Ramos (cell line): ENCODE measurements at regions not wholly inside any gene's neighbourhood (a gene's known extent, or its start where the extent isn't known, plus 50 kb on each side); places are given as distances from the start of the nearest gene placed in this dataset.
"Not testable (repeated sequence)": the region's sequence is repeated elsewhere in the genome, so short reads cannot be mapped to it uniquely, and the experiment has no call there.

Experiments used
- in situ Hi-C: fragments of 300-500 bp; cut with MboI; formaldehyde crosslinking; loops from one replicate; pipeline ENCODE4 v1.14.3; 2022; ENCODE audit warnings: low sequenced_read_pairs; ENCODE audit not compliant: unreplicated experiment

DNA sequence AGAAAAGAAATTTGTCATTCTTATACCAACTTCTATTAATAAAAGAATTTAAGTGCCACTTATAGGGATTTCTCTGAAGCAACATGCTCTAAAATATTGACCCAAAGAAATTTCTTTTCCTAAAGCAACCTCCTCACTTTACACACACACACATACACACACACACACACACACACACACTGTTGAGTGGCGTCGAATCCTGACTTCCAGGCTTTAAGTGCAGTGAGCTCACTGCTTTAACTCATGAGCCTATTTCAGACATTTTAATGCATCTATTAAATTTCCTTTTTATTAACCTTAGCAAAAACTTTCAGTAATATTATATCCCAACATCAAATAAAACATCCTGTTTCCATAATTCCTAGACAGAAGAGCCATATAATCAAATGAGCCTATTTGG is 229.1 kb upstream of the ACVR2A start:
- in situ Hi-C loops: no loop called here

DNA sequence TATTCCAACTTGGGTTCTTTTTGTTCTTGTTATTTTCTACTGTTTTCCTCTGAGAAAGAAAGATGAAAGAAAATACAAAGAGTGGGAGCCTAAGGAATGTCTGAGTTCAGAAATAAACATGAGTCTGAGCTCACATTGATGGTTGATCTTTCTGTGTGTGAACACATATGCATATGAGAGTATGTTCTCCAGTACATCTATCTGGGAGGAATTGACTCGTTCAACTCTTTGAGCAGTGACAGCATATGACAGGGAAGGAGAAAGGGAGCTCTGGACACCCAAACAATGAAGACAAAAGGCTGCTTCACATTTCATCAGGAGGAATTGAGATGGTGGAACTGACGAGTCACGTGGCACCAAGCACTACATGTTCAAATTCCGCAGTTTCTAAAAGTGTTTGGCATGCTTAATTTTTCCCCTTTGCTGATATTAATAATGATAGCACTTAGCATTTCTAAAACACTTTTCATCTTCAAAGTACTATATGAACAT is 229.8 kb upstream of the ACVR2A start:
- in situ Hi-C loops: no loop called here

DNA sequence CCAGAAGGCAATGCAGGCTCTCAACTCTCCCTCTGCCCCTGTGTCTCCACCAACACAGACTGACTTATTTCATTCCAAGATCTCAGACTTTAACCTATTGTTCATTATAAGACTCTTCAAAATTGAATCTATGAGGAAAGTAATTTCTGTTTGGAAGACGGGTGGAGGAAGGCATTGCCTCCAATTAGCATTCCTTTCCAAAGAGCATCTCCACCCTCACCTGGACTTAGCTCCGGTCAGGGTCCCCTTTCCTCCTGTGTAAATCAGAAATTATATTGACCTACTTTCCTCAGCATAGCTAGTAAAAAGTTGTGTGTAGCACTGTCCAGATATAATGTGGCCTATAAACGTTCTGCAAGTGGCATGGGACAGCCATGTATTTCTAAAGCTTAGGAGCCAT is 230.4 kb upstream of the ACVR2A start:
- in situ Hi-C loops: no loop called here

DNA sequence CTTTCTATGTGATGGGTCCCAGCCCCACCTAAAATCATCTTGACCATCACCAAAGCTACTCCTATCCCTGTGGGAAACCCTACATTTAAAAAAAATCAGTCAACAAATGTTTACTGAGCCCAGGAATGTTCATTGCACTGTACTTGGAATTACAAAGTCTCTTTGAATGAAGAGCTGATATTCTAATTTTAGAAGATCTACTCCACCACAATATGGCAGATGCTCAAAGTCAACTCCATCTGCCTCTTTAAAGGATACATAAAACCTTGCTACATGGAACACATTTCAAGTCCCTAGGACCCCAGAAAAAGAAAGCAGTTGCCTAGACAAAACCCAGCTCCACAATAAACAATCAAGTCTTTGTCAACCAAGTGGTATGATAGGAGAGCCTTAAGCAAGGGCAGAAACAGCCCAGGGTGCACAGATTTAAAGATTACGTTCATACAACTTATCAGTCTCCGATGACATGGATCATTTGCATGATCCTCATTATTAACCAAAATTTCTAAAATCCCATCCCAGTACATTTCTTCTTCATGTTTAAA is 234.3 kb upstream of the ACVR2A start:
- in situ Hi-C loops: no loop called here

DNA sequence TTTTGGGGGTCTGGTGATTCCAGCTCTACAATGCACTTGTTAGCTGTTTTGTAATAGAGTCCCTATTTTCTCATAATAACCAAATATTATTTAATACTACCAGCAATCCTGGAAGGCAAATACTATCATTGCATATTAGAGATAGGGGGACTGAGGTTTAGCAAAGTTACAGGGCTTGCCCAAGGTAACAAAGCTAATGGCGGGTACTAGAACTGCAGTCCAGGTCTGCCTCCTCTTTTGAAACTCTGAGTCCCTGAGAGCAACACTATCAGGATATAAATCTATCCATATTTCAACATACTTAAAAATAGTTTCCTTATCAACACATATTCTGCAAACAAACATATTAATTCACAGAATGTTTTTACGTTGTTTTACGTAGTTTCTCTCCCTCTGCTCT is 235.5 kb upstream of the ACVR2A start:
- in situ Hi-C loops: no loop called here

DNA sequence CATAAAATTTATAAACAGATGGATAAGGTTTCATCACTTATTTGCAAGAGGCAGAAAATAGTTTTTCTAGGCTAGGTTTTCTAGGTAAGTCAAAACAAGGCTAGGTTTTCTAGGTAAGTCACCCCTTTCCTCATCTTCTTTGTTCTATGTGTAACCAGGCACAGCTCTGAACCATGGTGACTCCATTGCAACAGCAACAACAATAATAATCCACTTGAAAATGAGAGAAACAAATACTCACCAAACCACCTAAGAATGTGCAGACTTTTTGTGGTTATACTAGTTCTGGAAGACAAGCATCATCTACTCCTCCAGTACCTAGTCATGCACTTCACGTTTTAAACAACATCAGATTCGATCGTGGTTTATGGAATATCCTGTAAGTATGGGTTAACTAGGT is 237.4 kb upstream of the ACVR2A start:
- in situ Hi-C loops: no loop called here

DNA sequence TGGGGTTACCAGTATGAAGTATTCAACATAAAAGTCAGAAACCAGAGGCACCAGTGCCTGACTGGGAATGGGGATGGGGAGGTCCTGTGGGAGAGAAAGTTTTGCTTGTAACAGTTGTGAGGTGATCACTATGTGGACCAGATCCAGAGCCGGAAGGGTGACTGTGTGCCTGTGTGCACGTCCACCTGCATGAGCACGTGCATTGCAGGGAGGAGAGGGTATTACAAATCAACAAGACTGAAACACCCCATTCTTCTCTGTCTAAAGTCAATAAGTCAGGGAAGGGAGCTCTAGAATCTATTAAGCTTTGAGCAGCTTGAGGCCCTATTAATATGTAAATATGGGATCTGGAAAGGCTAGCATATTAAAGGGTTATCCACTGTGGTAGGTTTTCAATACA is 241.0 kb upstream of the ACVR2A start:
- in situ Hi-C loops: no loop called here

DNA sequence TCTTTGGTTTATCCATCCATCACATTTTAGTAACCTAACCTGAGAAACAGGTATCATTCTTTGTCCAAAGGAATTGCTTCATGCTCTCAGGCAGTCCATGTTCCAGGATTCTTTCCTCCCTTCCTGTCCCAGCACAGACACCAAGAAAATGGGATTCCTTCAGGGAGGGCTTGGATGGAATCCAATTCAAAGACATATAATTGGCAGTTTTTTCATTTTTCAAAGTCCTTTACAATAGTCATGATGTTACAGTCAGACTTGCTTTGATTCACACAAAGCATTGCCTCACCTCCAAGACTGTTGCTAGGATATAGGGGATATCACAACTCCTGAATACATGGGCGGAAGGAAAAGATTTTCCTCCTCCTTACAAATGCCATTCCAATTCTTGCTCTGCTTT is 241.4 kb upstream of the ACVR2A start:
- in situ Hi-C loops: no loop called here

DNA sequence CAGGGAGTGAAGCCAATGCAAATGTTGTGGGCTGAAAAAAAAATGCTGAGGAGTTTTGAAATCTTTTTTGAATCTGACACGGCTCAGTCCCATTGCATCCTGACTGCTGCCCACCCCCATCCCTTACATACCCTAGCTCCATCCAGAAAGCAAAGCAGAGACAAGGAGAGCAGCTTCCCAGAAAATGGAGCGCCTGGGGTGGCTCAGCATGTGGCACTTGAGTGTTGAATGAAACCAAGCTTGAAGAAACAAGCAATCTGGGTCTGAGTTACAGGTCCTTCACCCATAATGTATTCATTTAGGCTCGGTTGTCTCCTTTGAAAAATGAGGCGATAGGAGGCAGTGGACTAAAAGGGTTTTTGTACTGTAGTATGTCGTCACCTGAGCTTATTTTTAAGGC is 244.2 kb upstream of the ACVR2A start:
- in situ Hi-C loops: no loop called here

DNA sequence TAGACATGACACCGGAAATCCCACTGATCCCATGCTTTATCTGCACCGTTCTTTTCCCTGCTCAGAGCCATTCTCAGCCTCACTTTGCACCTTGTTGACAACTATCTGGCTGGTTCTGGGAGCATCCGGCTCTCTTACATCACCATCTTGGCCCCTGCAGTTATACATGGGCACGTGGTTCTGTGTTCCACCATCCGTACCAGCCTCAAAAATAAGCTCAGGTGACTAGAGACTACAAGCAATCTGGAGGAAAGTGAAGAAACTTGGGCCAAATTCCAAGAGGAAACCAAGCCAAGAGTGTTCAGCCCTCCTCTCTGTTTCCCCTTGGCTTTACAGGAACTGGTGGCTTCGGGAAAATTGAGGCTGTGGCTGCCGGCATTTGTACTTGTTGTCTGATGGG is 244.6 kb upstream of the ACVR2A start:
- in situ Hi-C loops: no loop called here

DNA sequence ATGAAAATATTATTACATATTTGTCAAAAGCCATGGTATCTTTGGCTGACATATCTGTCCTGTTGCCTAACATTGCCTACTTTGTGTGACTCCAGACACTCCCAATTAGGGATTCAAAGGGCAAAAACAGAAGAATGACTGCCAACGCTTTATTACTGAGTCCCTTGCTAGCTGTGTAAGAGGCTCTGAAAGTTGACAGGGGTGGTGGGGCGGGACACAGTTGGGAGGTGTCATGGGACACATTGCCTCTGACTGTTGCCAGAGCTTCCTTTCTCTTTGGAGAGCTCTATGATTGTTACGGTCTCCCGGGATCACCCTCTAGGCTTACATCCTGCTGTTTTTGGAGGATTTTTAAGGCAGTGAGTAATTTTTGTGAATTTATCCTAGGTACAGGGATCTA is 249.6 kb upstream of the ACVR2A start:
- in situ Hi-C loops: no loop called here

DNA sequence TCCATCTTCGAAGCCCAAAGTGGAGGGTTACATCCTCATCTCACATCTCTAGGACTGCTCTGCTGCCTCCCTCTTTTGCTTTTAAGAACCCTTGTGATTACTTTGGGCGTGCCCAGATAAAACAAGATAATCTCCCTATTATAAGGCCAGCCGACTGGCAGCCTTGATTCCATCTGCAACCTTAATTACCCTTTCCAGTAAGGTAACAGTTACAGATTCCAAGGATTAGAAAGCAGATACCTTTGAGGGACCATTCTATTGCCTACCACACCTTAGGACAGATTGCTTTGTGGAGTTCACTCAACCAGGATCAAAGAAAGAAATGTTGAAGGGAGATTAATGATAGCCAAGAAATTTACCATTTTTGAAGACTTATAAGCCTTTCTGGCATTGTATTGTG is 250.8 kb upstream of the ACVR2A start:
- in situ Hi-C loops: no loop called here

DNA sequence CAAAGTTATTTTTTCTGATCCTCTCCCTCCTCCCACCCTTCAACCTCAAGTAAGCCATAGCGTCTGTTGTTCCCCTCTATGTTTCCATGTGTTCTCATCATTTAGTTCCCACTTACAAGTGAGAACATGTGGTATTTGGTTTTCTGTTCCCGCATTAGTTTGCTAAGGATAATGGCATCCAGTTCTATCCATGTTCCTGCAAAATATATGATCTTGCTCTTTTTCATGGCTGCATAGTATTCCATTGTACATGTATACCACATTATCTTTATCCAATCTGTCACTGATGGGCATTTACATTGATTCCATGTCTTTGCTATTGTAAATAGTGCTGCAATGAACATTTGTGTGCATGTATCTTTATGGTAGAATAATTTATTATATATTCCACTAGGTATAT is 252.0 kb upstream of the ACVR2A start:
- in situ Hi-C loops: not testable (repeated sequence)

DNA sequence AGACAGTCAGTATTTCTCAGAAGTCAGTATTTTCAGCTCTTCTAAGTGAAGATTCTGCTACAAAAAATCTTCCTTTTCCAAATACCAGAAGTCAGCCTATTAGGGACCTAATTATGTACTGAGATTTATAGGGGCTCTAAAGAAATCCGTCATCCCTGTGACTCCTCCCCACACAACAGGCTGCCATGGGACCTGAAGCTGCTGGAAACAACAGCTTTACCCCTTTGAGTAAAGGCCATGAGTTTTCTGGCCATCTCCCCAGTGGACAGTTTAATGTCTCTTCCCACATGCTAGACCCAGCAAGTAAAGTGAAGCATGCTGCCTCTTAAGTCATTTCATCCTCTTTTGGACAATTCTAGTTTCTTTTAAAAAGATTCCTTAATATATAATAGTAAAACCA is 255.7 kb upstream of the ACVR2A start:
- in situ Hi-C loops: no loop called here

DNA sequence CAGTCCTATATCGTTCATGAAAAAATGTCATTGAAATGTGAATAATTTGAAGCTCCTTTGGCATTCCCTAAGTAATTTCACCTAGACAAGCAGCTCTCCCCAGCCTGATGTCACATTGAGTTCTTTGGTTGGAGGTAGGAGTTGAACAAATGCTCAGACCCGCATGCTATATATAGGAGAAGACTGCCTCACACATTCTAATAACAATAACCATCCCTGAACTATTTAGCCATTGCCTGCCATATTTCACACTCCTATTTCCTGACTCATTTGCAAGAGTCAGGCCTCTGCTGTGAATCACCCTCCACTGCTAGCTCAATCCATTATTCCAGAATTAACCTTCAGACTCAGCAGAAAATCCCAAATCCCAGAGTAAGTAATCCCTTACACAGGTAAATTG is 256.6 kb upstream of the ACVR2A start:
- in situ Hi-C loops: no loop called here

DNA sequence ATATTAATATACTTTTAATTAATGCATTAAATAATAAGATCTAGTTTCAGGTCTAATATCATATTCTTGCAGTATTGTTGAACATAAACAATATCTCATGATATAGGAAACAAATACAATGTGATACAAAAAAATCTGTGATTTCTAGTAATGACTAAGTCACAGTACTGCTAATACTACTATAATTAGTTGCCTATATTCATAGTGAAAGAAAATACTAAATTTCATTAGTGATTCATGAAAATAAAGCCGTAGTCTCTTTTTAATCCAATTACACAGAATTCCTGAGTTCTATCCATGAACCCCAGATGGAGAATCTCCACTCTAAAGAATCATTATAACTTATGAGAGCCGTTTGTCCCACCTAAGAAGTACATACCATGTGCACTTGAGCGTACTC is 266.3 kb upstream of the ACVR2A start:
- in situ Hi-C loops: no loop called here

DNA sequence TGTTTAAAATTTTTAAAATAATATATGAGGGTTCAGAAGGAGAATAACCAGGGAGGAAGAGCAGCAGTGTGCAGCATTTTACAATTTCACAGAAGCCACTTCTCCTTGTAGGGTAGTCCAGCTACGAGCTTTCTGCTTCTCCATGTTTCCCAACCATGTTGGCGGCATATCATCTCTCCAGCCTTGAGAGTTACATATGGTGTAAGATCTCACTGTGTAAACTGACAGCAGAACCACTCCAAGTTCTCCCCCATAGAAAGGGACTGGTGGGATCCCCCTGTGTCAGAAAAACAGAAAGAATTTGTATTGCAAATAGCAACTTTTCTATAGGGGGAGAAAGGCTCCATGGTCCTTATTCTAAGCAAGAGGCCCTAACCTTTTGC is 266.8 kb upstream of the ACVR2A start:
- in situ Hi-C loops: no loop called here

DNA sequence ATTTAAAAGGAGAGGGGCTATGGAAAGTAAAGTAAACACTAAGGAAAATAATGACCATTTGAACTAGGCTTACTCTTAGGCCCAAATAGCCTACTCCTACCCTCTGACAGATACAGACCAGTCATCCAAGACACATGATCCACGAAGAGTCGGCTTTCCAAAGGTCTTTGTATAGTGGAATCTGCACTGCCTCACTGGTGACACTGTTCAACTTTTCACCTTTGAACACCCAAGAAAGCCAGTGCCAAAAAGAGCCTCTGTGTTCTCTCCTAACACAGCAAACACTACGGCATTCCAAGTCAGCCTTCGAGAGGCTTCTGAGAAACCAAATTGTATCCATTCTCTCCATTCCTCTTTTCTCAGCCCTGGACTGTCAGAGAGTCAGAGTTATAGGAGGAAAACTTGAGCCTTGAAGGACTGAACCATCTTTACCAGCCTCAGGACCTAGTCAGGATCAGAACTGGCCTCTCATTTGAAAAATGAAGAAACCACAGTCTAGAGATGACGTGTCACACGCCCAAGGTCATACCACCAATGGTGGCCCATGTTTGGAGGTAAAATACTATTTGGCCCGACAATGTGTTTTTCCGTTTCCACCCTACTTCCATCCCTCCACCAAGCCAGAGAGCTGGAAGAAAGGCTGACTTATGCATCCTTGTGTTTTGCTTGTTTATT is 267.4 kb upstream of the ACVR2A start:
- in situ Hi-C loops: no loop called here

DNA sequence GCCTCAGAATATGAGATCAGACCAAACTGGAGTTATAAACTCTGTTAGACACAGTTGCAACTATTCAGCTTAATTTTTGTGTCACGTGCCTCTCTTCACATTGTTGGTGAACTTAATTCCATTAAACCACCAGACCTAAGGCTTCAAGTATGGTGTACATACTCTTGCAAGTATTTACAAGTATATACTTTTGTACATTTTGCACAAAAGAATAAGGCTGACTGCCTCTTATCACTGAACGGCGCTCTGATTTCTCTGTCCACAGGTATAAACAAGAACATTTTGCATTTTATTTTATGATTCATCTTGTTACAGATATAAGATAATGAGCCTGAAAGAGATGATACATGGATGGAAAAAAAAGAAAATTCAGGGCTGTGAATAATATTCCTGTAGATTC is 269.7 kb upstream of the ACVR2A start:
- in situ Hi-C loops: no loop called here

DNA sequence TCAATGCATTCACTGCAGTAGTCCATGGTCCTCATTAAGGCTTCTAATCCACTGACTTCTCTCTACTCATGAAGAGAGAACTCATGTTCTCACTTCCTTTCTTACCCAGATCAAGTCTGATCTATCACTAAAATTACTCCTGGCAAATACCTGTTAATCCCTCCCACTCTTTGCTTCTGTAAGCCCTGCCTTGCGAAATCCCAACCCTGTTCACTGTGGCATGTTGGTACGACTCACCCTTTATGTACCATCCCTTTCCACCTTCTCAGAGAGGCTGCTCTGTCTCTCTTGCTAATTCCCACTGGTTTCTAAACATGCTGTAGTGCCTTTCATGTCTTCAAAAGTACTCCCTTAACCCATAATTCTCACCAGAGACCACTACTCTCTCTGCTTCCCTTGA is 272.2 kb upstream of the ACVR2A start:
- in situ Hi-C loops: no loop called here

DNA sequence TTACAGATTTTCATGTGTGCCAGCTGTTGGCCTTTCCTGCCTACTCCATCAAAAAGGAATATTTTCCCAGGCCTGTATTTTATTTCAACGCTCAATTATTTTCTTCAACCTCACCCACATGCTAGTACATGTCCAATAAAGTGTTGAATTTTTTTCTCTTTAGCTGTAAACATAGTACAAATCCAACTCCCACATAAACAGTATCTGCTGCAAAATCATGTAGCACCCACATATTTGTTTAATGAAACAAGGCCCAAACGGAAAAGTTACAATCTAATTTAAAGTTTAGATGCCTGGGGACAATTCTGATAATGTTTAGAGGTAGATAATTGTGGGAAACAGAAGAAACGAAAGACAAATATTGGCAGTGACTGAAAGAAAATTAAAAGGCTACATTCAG is 275.4 kb upstream of the ACVR2A start:
- in situ Hi-C loops: no loop called here

DNA sequence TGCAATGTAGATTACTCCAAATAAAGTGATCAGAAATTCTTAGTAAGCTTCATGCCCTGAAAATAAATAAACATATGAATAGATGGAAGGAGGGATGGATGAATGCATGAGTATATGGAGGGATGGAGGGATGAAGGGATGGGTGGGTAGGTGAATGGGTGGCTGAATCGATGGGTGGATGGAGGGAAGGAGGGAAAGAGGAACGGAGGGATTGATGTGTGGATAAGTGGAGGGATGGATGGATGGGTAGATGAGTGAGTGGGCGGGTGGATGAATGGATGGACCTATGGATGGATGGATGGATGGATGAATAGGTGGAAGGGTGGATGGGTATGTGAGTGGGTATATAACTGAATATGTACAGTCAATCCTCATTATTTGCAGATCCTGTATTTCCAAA is 276.7 kb upstream of the ACVR2A start:
- in situ Hi-C loops: no loop called here

DNA sequence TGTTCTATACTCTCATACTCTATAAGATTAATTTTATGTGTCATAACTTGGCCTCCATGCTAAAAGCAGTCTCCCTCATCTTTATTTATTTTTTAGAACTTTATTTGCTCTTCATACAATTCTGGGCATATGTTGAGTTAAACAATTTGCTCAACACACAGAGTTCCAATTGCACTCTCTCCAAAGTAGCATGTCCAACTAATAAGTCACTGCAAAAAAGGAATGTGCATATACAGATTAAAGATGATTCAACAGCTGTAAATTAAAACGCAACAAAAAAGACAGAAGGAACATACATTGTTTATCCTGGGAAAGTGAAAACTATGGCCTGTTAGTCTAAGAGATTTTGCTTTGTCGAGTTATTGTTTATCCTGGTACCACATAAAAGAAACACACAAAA is 277.7 kb upstream of the ACVR2A start:
- in situ Hi-C loops: no loop called here
